ENCODE measurements at regions not wholly inside any gene's neighbourhood (a gene's known extent, or its start where the extent isn't known, plus 50 kb on each side); places are given as distances from the start of the nearest gene placed in this dataset.

- TF ChIP-seq CTCF (IDR thresholded peaks at IDR 0.05; ENCODE audit: low read length) (no peak), EZH2phosphoT487 (IDR thresholded peaks at IDR 0.05; ENCODE audit: low read length) (no peak), EZH2 (optimal IDR thresholded peaks at IDR 0.05; ENCODE audit: low read depth, low read length) (no peak)
Observed at GRCh38 chr12:67460388-67460787, 188.2 kb upstream of the DYRK2 start.

All from MM.1S (cell line).